GM10248 (cell line): ENCODE measurements at regions not wholly inside any gene's neighbourhood (a gene's known extent, or its start where the extent isn't known, plus 50 kb on each side); places are given as distances from the start of the nearest gene placed in this dataset.

Experiments
- CTCF ChIA-PET: fragments of 300-600 bp; sonication (Branson Sonifier 250); formaldehyde crosslinking; extraction: SDS; loops from one replicate; lab custom pipeline; 2021; ENCODE audit warnings: antibody characterized with exemption; lab: Yijun Ruan, JAX
- POLR2A ChIA-PET: fragments of 350-650 bp; sonication (Branson Sonifier 250); formaldehyde crosslinking; extraction: SDS; loops from one replicate; lab custom pipeline; 2020; ENCODE audit warnings: antibody characterized with exemption; lab: Yijun Ruan, JAX
- DNase-seq: peaks from one replicate; pipeline ENCODE4 v3.0.0; 2012; ENCODE audit errors: extremely low spot score
- CTCF ChIP-seq: IDR thresholded peaks from 2 replicates; pipeline ENCODE4 v1.5.1; 2012; ENCODE audit warnings: mild to moderate bottlenecking, low read depth; ENCODE audit errors: extremely low read depth, missing control alignments, control extremely low read depth

GRCh38 chr13:78999494-78999893, 340.5 kb upstream of the OBI1 start:
- ChIA-PET CTCF (no interaction called here), POLR2A (no interaction called here)
- TF ChIP-seq CTCF, result no peak
- DNase-seq, result no peak

- no peak for TF ChIP-seq CTCF
- POLR2A ChIA-PET, result no interaction called here
- CTCF ChIA-PET, result no interaction called here
- no peak for DNase-seq
These were observed 339.8 kb upstream of the OBI1 start for GRCh38 chr13:78998630-78999315.

GRCh38 chr13:78997902-78998629, 339.1 kb upstream of the OBI1 start:
- ChIA-PET CTCF (no interaction called here), POLR2A (no interaction called here)
- TF ChIP-seq CTCF, result no peak
- DNase-seq, result no peak

GRCh38 chr13:78993792-78994191, 334.8 kb upstream of the OBI1 start:
- CTCF ChIA-PET, result interaction anchor here (1.3 kb wide), 1 partner anchor 21 kb away, joined by 3 read pairs; no protein-coding TSS in a partner anchor
- no peak for DNase-seq
- no peak for TF ChIP-seq CTCF
- POLR2A ChIA-PET, result no interaction called here

- CTCF ChIA-PET, result interaction anchor here (1.3 kb wide), 1 partner anchor 844 kb away, joined by 7 read pairs; no protein-coding TSS in a partner anchor
- no peak for TF ChIP-seq CTCF
- POLR2A ChIA-PET, result no interaction called here
- no peak for DNase-seq
These were observed 323.0 kb upstream of the OBI1 start for GRCh38 chr13:78981913-78982312.

GRCh38 chr13:78979349-78979748, 320.4 kb upstream of the OBI1 start:
- CTCF ChIA-PET, result interaction anchor here (0.7 to 2.9 kb wide), 16 partner anchors 8 to 849 kb away, joined by 3 to 49 read pairs (median 5); no protein-coding TSS in a partner anchor
- DNase-seq, result no peak
- POLR2A ChIA-PET, result interaction anchor here (0.8 kb wide), 1 partner anchor 738 kb away, joined by 3 read pairs; no protein-coding TSS in a partner anchor
- TF ChIP-seq CTCF, result no peak
